ENCODE measurements at regions not wholly inside any gene's neighbourhood (a gene's known extent, or its start where the extent isn't known, plus 50 kb on each side); places are given as distances from the start of the nearest gene placed in this dataset.

DNA sequence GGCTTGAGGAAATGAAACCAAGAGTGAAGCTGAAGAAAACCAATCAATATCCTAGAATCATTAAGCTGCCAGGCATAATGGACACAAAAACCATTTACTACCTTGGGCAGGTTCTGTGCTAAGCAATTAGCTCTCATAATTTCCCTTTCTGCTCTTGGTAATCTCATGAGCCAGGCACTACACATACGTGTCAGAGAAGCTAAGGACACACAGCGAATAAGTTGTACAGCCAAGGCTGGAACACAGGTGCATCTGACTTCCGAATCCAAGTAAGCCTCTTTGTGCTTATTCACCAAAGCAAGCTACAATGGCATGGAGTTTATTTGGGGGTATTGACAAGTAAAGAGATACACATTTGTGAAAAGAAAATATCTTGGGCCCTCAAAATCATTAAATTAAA lies 1343.9 kb upstream of the MIR17HG start:
- no peaks in the 10 kb centered on the region for H3F3A ChIP-seq (ENCODE audit: low read depth)
- Mint-ChIP-seq H3K9me3 (peaks cover 14% of the 10 kb centered on the region), H3K27ac (no peak overlapping the region), H3K4me1 (no peaks in the 10 kb centered on the region), H3K36me3 (no peaks in the 10 kb centered on the region), H3K4me3 (no peak overlapping the region), H3K27me3 (ENCODE audit: insufficient read depth, low read depth) (no peaks in the 10 kb centered on the region)
- TF ChIP-seq, protein P1, sequence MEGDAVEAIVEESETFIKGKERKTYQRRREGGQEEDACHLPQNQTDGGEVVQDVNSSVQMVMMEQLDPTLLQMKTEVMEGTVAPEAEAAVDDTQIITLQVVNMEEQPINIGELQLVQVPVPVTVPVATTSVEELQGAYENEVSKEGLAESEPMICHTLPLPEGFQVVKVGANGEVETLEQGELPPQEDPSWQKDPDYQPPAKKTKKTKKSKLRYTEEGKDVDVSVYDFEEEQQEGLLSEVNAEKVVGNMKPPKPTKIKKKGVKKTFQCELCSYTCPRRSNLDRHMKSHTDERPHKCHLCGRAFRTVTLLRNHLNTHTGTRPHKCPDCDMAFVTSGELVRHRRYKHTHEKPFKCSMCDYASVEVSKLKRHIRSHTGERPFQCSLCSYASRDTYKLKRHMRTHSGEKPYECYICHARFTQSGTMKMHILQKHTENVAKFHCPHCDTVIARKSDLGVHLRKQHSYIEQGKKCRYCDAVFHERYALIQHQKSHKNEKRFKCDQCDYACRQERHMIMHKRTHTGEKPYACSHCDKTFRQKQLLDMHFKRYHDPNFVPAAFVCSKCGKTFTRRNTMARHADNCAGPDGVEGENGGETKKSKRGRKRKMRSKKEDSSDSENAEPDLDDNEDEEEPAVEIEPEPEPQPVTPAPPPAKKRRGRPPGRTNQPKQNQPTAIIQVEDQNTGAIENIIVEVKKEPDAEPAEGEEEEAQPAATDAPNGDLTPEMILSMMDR (IDR thresholded peaks at IDR 0.05): no peak
- TF ChIP-seq EZH2 (IDR thresholded peaks at IDR 0.05): no peak
- no peak for TF ChIP-seq EZH2phosphoT487 (IDR thresholded peaks at IDR 0.05)
- H3K79me2 ChIP-seq (ENCODE audit: low read depth): no peaks in the 10 kb centered on the region
- DNase-seq (ENCODE audit: low spot score): no peak
- H4K20me1 ChIP-seq (ENCODE audit: low read depth): no peaks in the 10 kb centered on the region
- no peaks in the 10 kb centered on the region for H3K9me3 ChIP-seq (ENCODE audit: low read depth)
- H3K27ac ChIP-seq: no peak overlapping the region
- no peaks in the 10 kb centered on the region for H3K36me3 ChIP-seq
- no peak overlapping the region for H2AFZ ChIP-seq (replicated peaks)
- H3K4me3 ChIP-seq: no peak overlapping the region
- H3K4me2 ChIP-seq: no peak overlapping the region
- H3K9ac ChIP-seq: no peak overlapping the region
- no peaks in the 10 kb centered on the region for H3K4me1 ChIP-seq
- H3K27me3 ChIP-seq: no peaks in the 10 kb centered on the region

DNA sequence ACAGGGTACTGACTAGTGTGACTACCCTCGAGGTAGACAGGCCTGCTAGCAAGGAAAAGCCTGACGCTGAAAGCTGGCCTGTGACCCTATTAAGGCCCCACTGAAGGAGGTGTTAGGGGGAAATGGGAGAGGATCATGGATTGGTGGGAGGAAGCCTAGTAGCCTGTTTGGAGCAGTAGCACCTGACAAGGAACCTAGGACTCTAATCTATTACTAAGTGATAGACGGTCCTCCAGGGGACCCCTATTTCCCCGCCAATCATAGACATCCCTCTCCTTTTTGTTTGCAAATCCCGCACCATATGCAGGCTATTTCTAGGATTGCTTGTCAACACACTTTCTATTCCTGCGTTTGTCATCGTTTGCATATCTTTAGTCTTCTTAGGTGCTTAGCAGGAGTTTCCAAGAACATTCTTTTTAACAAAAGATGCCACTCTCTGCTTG lies 1338.8 kb upstream of the MIR17HG start:
- H2AFZ ChIP-seq (replicated peaks): peak overlapping the region; percentile 98
- no peak overlapping the region for H3K27ac Mint-ChIP-seq

DNA sequence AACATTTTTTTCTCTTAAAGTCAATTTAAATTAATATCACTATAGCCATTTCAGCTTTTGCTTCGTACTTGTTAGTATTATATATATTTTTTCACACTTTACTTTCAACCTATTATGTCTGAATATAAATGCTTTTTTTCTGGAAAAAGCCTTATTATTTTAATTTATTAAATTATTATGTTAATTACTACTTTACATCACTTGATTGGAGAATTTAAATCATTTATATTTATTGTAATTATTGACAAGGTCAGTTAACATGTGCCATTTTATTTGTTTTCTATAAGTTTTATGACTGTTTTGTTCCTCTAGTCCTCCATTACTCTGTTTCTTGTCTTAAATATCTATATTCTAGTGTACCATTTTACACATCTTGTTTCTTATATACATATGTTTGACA lies 1333.4 kb upstream of the MIR17HG start:
- Histone ChIP-seq H3K9ac (no peak overlapping the region), H4K20me1 (ENCODE audit: low read depth) (no peaks in the 10 kb centered on the region), H3K79me2 (ENCODE audit: low read depth) (no peaks in the 10 kb centered on the region), H3K4me1 (no peaks in the 10 kb centered on the region), H3F3A (ENCODE audit: low read depth) (no peaks in the 10 kb centered on the region), H3K36me3 (no peaks in the 10 kb centered on the region), H3K27ac (no peak overlapping the region), H3K27me3 (no peaks in the 10 kb centered on the region), H2AFZ (replicated peaks) (no peak overlapping the region), H3K4me3 (no peak overlapping the region), H3K4me2 (no peak overlapping the region), H3K9me3 (ENCODE audit: low read depth) (no peaks in the 10 kb centered on the region)
- Mint-ChIP-seq H3K36me3 (no peaks in the 10 kb centered on the region), H3K4me3 (no peak overlapping the region), H3K4me1 (no peaks in the 10 kb centered on the region), H3K27ac (no peak overlapping the region), H3K27me3 (ENCODE audit: insufficient read depth, low read depth) (no peaks in the 10 kb centered on the region), H3K9me3 (no peaks in the 10 kb centered on the region)
- DNase-seq (ENCODE audit: low spot score): no peak
- TF ChIP-seq EZH2 (IDR thresholded peaks at IDR 0.05) (no peak), EZH2phosphoT487 (IDR thresholded peaks at IDR 0.05) (no peak)
- TF ChIP-seq, protein P1 (IDR thresholded peaks at IDR 0.05): no peak

More for the DNA sequence above, 1338.8 kb upstream of the MIR17HG start:
- H3K9me3 ChIP-seq (ENCODE audit: low read depth): no peaks in the 10 kb centered on the region
- Mint-ChIP-seq H3K4me3 (no peak overlapping the region), H3K4me1 (no peaks in the 10 kb centered on the region), H3K27me3 (ENCODE audit: insufficient read depth, low read depth) (no peaks in the 10 kb centered on the region), H3K9me3 (no peaks in the 10 kb centered on the region), H3K36me3 (no peaks in the 10 kb centered on the region)
- no peaks in the 10 kb centered on the region for H3F3A ChIP-seq (ENCODE audit: low read depth)
- TF ChIP-seq EZH2 (IDR thresholded peaks at IDR 0.05): no peak
- TF ChIP-seq, protein P1 (IDR thresholded peaks at IDR 0.05): no peak
- no peaks in the 10 kb centered on the region for H4K20me1 ChIP-seq (ENCODE audit: low read depth)
- peak; percentile 28 for DNase-seq (ENCODE audit: low spot score)
- no peak overlapping the region for H3K4me3 ChIP-seq
- no peaks in the 10 kb centered on the region for H3K36me3 ChIP-seq
- H3K79me2 ChIP-seq (ENCODE audit: low read depth): no peaks in the 10 kb centered on the region
- no peak overlapping the region for H3K9ac ChIP-seq
- H3K4me2 ChIP-seq: no peak overlapping the region
- no peak overlapping the region for H3K27ac ChIP-seq
- H3K27me3 ChIP-seq: no peaks in the 10 kb centered on the region
- H3K4me1 ChIP-seq: peaks cover 3% of the 10 kb centered on the region

Measured in neural progenitor cell (in vitro differentiated cells).